Mesothelial cell of epicardium (in vitro differentiated cells): ENCODE measurements at regions not wholly inside any gene's neighbourhood (a gene's known extent, or its start where the extent isn't known, plus 50 kb on each side); places are given as distances from the start of the nearest gene placed in this dataset.

Experiments
- DNase-seq, 2 experiments: peaks; one replicate each; pipeline ENCODE4 v3.0.0; 2021; ENCODE audit warnings: low spot score in 2 of 2; ENCODE audit not compliant: unreplicated experiment in 2 of 2
- H3K27ac Mint-ChIP-seq: 2 replicates; pipeline ENCODE4 v1.8.0; 2021; ENCODE audit warnings: mixed read lengths
- H3K27me3 Mint-ChIP-seq: 2 replicates; pipeline ENCODE4 v1.8.0; 2021; ENCODE audit warnings: low read depth, mixed read lengths
- H3K36me3 Mint-ChIP-seq: 2 replicates; pipeline ENCODE4 v1.8.0; 2021; ENCODE audit warnings: mixed read lengths
- H3K4me1 Mint-ChIP-seq: 2 replicates; pipeline ENCODE4 v1.8.0; 2021; ENCODE audit warnings: mixed read lengths
- H3K4me3 Mint-ChIP-seq: 2 replicates; pipeline ENCODE4 v1.8.0; 2021; ENCODE audit warnings: mild to moderate bottlenecking, moderate library complexity, mixed read lengths
- H3K9me3 Mint-ChIP-seq: 2 replicates; pipeline ENCODE4 v1.8.0; 2021; ENCODE audit warnings: mixed read lengths
- TF ChIP-seq, protein P1 (sequence below): fragments of 200-600 bp; sonication (generic); IDR thresholded peaks from one replicate; pipeline ENCODE4 v1.5.0; 2021; ENCODE audit warnings: antibody characterized with exemption; ENCODE audit not compliant: unreplicated experiment

DNA sequence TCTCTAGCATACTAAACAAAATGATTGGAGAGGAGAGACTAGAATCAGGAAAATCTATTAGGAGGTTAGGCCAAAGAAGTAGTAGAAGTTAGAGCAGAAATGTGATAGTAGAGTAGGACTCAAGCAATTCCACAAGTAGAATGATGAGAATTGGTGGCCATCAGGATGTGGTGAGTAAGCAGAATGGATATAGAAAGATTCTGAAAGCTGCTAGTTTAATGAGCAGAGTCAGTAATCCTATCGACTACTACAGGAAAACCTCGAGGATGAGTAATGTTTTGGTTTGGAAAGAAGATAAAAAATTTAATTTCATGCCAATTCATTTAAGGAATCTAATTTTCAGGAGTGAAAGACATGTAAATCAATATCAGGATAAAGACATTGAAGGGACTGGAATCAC, 648.3 kb upstream of the PHF14 start:
- no peak for DNase-seq
- no peak overlapping the region for H3K4me3 Mint-ChIP-seq
- H3K36me3 Mint-ChIP-seq: no peaks in the 10 kb centered on the region
- TF ChIP-seq, protein P1, sequence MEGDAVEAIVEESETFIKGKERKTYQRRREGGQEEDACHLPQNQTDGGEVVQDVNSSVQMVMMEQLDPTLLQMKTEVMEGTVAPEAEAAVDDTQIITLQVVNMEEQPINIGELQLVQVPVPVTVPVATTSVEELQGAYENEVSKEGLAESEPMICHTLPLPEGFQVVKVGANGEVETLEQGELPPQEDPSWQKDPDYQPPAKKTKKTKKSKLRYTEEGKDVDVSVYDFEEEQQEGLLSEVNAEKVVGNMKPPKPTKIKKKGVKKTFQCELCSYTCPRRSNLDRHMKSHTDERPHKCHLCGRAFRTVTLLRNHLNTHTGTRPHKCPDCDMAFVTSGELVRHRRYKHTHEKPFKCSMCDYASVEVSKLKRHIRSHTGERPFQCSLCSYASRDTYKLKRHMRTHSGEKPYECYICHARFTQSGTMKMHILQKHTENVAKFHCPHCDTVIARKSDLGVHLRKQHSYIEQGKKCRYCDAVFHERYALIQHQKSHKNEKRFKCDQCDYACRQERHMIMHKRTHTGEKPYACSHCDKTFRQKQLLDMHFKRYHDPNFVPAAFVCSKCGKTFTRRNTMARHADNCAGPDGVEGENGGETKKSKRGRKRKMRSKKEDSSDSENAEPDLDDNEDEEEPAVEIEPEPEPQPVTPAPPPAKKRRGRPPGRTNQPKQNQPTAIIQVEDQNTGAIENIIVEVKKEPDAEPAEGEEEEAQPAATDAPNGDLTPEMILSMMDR: no peak
- no peaks in the 10 kb centered on the region for H3K4me1 Mint-ChIP-seq
- peaks cover 4% of the 10 kb centered on the region for H3K9me3 Mint-ChIP-seq
- H3K27ac Mint-ChIP-seq: no peak overlapping the region
- H3K27me3 Mint-ChIP-seq: no peaks in the 10 kb centered on the region

DNA sequence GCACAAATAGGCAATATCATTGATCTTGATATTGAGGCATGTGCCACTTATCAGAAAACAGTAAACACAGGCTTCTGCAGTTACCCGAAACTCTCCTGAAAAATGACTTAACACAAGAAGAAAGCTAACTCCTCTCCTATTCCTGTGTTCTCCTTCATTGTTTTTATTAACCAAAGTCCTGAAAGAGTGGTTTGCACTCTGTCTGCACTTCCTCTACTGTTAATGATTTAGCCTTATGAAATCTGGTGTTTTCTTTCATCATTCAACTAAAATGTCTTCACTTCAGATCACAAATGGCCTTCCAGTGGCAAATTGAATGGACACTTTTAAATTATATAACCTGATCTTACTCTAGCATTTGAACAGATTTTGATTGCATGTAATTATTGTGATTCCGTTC, 630.6 kb upstream of the PHF14 start:
- TF ChIP-seq, protein P1: no peak
- Mint-ChIP-seq H3K4me3 (no peak overlapping the region), H3K27me3 (no peaks in the 10 kb centered on the region), H3K4me1 (no peaks in the 10 kb centered on the region), H3K9me3 (no peaks in the 10 kb centered on the region), H3K27ac (no peak overlapping the region), H3K36me3 (no peaks in the 10 kb centered on the region)
- no peak for DNase-seq

DNA sequence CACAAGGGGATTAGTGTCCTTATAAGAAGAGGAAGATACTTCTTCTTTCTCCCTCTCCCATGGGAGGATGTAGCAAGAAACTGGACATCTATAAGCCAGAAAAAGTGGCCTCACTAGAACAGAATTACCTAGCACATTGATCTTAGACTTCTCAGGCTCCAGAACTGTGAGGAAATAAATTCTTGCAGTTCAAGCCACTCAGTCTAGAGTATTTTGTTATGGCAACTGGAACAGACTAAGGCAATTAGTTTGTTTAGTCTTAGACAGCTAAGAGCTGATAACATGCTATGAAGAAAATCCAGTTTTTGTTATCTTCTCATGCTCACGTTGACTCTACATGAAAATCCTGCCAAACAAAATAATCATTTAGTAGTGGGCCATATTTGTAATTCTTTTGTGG, 627.6 kb upstream of the PHF14 start:
- H3K27me3 Mint-ChIP-seq: no peaks in the 10 kb centered on the region
- TF ChIP-seq, protein P1: no peak
- no peak for DNase-seq
- H3K27ac Mint-ChIP-seq: no peak overlapping the region
- H3K36me3 Mint-ChIP-seq: no peaks in the 10 kb centered on the region
- no peak overlapping the region for H3K4me3 Mint-ChIP-seq
- H3K4me1 Mint-ChIP-seq: no peaks in the 10 kb centered on the region
- no peaks in the 10 kb centered on the region for H3K9me3 Mint-ChIP-seq

DNA sequence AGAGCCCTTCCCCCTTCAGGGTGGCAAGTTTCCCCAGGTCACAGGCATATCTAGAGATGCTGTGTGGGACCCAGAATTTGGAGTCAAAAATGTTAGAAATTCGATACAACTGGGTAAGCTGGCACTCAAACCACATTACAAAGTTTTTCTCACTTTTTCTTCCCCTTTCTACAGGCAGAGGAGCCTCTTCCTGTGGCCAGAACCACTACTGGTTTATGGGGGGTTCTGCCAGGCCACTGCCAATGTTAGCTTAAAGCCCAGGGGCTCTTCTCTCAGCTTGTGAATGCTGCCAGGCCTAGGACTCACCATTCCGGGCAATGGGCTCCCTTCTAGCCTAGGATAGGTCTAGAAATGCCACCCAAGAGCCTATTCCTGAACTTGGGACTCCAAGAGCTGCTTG, 617.9 kb upstream of the PHF14 start:
- H3K4me3 Mint-ChIP-seq: no peak overlapping the region
- H3K36me3 Mint-ChIP-seq: no peaks in the 10 kb centered on the region
- no peak overlapping the region for H3K27ac Mint-ChIP-seq
- no peak for DNase-seq
- TF ChIP-seq, protein P1: no peak
- peaks cover 35% of the 10 kb centered on the region for H3K9me3 Mint-ChIP-seq
- H3K4me1 Mint-ChIP-seq: no peaks in the 10 kb centered on the region
- no peaks in the 10 kb centered on the region for H3K27me3 Mint-ChIP-seq

DNA sequence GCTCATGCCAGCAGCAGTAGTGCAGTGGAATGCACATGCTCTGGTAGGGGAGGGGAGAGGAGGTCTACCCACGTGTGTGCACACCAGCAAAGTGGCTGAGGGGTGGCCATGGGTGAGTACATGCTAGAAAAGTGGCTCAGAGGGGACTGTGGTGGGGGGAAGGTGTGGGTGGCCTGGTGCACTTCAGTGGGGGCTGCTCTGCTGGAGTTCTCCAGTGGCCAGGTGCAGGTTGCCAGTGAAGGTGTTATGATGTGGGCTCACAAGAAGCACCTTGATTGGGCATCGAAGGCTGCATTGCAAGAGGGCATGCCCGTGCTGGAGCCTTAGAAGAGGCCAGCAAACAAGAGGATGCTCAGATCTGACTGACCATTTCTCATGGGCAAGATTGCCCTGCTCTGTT, 613.6 kb upstream of the PHF14 start:
- peaks cover 36% of the 10 kb centered on the region for H3K9me3 Mint-ChIP-seq
- no peaks in the 10 kb centered on the region for H3K4me1 Mint-ChIP-seq
- TF ChIP-seq, protein P1: no peak
- no peak overlapping the region for H3K4me3 Mint-ChIP-seq
- no peak for DNase-seq
- H3K27ac Mint-ChIP-seq: no peak overlapping the region
- H3K36me3 Mint-ChIP-seq: no peaks in the 10 kb centered on the region
- no peaks in the 10 kb centered on the region for H3K27me3 Mint-ChIP-seq

DNA sequence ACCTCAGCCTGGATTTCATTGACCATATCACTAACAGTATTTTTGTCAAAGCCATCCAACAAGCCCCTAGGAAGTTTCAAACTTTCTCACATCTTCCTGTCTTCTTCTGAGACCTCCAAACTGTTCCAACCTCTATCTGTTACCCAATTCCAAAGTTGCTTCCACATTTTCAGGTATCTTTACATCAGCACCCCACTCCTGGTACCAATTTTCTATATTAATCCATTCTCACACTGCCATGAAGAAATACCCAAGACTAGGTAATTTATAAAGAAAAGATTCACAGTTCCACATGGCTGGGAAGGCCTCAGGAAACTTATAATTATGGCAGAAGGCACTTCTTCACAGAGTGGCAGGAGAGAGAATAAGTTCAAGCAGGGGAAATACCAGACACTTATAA, 571.9 kb upstream of the PHF14 start:
- Mint-ChIP-seq H3K4me3 (no peak overlapping the region), H3K9me3 (peaks cover 45% of the 10 kb centered on the region), H3K27me3 (no peaks in the 10 kb centered on the region), H3K27ac (no peak overlapping the region), H3K36me3 (peaks cover 9% of the 10 kb centered on the region), H3K4me1 (no peaks in the 10 kb centered on the region)
- TF ChIP-seq, protein P1: no peak
- no peak for DNase-seq
